ENCODE measurements at regions not wholly inside any gene's neighbourhood (a gene's known extent, or its start where the extent isn't known, plus 50 kb on each side); places are given as distances from the start of the nearest gene placed in this dataset.
A peak's percentile ranks its signal among the peaks of the same experiment; 100 is the strongest.

- TF ChIP-seq, protein P1, sequence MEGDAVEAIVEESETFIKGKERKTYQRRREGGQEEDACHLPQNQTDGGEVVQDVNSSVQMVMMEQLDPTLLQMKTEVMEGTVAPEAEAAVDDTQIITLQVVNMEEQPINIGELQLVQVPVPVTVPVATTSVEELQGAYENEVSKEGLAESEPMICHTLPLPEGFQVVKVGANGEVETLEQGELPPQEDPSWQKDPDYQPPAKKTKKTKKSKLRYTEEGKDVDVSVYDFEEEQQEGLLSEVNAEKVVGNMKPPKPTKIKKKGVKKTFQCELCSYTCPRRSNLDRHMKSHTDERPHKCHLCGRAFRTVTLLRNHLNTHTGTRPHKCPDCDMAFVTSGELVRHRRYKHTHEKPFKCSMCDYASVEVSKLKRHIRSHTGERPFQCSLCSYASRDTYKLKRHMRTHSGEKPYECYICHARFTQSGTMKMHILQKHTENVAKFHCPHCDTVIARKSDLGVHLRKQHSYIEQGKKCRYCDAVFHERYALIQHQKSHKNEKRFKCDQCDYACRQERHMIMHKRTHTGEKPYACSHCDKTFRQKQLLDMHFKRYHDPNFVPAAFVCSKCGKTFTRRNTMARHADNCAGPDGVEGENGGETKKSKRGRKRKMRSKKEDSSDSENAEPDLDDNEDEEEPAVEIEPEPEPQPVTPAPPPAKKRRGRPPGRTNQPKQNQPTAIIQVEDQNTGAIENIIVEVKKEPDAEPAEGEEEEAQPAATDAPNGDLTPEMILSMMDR (conservative IDR thresholded peaks at IDR 0.05; ENCODE audit: low read depth in 2 of 2) = peak; percentile 93
- TF ChIP-seq, protein P2, sequence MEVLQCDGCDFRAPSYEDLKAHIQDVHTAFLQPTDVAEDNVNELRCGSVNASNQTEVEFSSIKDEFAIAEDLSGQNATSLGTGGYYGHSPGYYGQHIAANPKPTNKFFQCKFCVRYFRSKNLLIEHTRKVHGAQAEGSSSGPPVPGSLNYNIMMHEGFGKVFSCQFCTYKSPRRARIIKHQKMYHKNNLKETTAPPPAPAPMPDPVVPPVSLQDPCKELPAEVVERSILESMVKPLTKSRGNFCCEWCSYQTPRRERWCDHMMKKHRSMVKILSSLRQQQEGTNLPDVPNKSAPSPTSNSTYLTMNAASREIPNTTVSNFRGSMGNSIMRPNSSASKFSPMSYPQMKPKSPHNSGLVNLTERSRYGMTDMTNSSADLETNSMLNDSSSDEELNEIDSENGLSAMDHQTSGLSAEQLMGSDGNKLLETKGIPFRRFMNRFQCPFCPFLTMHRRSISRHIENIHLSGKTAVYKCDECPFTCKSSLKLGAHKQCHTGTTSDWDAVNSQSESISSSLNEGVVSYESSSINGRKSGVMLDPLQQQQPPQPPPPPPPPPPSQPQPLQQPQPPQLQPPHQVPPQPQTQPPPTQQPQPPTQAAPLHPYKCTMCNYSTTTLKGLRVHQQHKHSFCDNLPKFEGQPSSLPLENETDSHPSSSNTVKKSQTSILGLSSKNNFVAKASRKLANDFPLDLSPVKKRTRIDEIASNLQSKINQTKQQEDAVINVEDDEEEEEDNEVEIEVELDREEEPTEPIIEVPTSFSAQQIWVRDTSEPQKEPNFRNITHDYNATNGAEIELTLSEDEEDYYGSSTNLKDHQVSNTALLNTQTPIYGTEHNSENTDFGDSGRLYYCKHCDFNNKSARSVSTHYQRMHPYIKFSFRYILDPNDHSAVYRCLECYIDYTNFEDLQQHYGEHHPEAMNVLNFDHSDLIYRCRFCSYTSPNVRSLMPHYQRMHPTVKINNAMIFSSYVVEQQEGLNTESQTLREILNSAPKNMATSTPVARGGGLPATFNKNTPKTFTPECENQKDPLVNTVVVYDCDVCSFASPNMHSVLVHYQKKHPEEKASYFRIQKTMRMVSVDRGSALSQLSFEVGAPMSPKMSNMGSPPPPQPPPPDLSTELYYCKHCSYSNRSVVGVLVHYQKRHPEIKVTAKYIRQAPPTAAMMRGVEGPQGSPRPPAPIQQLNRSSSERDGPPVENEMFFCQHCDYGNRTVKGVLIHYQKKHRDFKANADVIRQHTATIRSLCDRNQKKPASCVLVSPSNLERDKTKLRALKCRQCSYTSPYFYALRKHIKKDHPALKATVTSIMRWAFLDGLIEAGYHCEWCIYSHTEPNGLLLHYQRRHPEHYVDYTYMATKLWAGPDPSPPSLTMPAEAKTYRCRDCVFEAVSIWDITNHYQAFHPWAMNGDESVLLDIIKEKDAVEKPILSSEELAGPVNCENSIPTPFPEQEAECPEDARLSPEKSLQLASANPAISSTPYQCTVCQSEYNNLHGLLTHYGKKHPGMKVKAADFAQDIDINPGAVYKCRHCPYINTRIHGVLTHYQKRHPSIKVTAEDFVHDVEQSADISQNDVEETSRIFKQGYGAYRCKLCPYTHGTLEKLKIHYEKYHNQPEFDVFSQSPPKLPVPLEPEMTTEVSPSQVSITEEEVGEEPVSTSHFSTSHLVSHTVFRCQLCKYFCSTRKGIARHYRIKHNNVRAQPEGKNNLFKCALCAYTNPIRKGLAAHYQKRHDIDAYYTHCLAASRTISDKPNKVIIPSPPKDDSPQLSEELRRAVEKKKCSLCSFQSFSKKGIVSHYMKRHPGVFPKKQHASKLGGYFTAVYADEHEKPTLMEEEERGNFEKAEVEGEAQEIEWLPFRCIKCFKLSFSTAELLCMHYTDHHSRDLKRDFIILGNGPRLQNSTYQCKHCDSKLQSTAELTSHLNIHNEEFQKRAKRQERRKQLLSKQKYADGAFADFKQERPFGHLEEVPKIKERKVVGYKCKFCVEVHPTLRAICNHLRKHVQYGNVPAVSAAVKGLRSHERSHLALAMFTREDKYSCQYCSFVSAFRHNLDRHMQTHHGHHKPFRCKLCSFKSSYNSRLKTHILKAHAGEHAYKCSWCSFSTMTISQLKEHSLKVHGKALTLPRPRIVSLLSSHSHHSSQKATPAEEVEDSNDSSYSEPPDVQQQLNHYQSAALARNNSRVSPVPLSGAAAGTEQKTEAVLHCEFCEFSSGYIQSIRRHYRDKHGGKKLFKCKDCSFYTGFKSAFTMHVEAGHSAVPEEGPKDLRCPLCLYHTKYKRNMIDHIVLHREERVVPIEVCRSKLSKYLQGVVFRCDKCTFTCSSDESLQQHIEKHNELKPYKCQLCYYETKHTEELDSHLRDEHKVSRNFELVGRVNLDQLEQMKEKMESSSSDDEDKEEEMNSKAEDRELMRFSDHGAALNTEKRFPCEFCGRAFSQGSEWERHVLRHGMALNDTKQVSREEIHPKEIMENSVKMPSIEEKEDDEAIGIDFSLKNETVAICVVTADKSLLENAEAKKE (CRISPR knock-in tag; IDR thresholded peaks at IDR 0.05) = no peak
- H3K4me2 ChIP-seq = no peak overlapping the region
- Mint-ChIP-seq H3K4me1 (peaks cover 24% of the 10 kb centered on the region), H3K27ac (no peak overlapping the region), H3K4me3 (no peak overlapping the region), H3K36me3 (ENCODE audit: low read depth) (no peaks in the 10 kb centered on the region), H3K9me3 (peaks cover 6% of the 10 kb centered on the region; the same call in 2 of the 3 replicates), H3K27me3 (ENCODE audit: insufficient read depth, low read depth, poor library complexity) (no peaks in the 10 kb centered on the region)
- no peak overlapping the region for H2AFZ ChIP-seq
- DNase-seq (ENCODE audit: low spot score) (peak; percentile 82), ATAC-seq (peak; percentile 91)
- H3K36me3 ChIP-seq (ENCODE audit: insufficient read depth) = no peaks in the 10 kb centered on the region
- no peak overlapping the region for H3K4me3 ChIP-seq
- no peaks in the 10 kb centered on the region for H3K79me2 ChIP-seq (replicated peaks; ENCODE audit: insufficient read depth)
- no peak overlapping the region for H3K27ac ChIP-seq (ENCODE audit: low read depth)
- H4K20me1 ChIP-seq (replicated peaks; ENCODE audit: insufficient read depth) = no peaks in the 10 kb centered on the region
- H3F3A ChIP-seq (replicated peaks; ENCODE audit: low read depth) = no peaks in the 10 kb centered on the region
- H3K4me1 ChIP-seq (ENCODE audit: insufficient read depth) = peaks cover 5% of the 10 kb centered on the region
- no peaks in the 10 kb centered on the region for H3K9me2 ChIP-seq (ENCODE audit: insufficient read depth)
- H3K27me3 ChIP-seq (ENCODE audit: insufficient read depth) = no peaks in the 10 kb centered on the region
Measured at GRCh38 chr6:156662025-156662445, 115.1 kb upstream of the ARID1B start.

GRCh38 chr6:156660389-156660788 is 116.8 kb upstream of the ARID1B start:
- H3K9me2 ChIP-seq (ENCODE audit: insufficient read depth) = peaks cover 5% of the 10 kb centered on the region; the same call in 1 of the 2 replicates
- no peaks in the 10 kb centered on the region for H4K20me1 ChIP-seq (replicated peaks; ENCODE audit: insufficient read depth)
- Mint-ChIP-seq H3K27me3 (ENCODE audit: insufficient read depth, low read depth, poor library complexity) (no peaks in the 10 kb centered on the region), H3K27ac (no peak overlapping the region), H3K4me1 (peaks cover 34% of the 10 kb centered on the region), H3K36me3 (ENCODE audit: low read depth) (peaks cover 2% of the 10 kb centered on the region; the same call in 1 of the 3 replicates), H3K4me3 (no peak overlapping the region), H3K9me3 (peaks cover 6% of the 10 kb centered on the region; the same call in 2 of the 3 replicates)
- no peaks in the 10 kb centered on the region for H3F3A ChIP-seq (replicated peaks; ENCODE audit: low read depth)
- no peak overlapping the region for H3K4me3 ChIP-seq
- no peak for ATAC-seq
- H3K4me1 ChIP-seq (ENCODE audit: insufficient read depth) = peaks cover 6% of the 10 kb centered on the region
- H3K4me2 ChIP-seq = no peak overlapping the region
- H3K36me3 ChIP-seq (ENCODE audit: insufficient read depth) = no peaks in the 10 kb centered on the region
- H3K27ac ChIP-seq (ENCODE audit: low read depth) = no peak overlapping the region
- H2AFZ ChIP-seq = no peak overlapping the region
- DNase-seq (ENCODE audit: low spot score) = no peak
- no peaks in the 10 kb centered on the region for H3K27me3 ChIP-seq (ENCODE audit: insufficient read depth)
- no peaks in the 10 kb centered on the region for H3K79me2 ChIP-seq (replicated peaks; ENCODE audit: insufficient read depth)
- TF ChIP-seq STAT1 (IDR thresholded peaks at IDR 0.05; ENCODE audit: unreplicated experiment) (no peak), JUNB (IDR thresholded peaks at IDR 0.05; ENCODE audit: unreplicated experiment) (no peak), NANOG (IDR thresholded peaks at IDR 0.05; ENCODE audit: borderline replicate concordance) (no peak), EZH2 (IDR thresholded peaks at IDR 0.05; ENCODE audit: low read depth, unreplicated experiment) (no peak)
- TF ChIP-seq, protein P3, sequence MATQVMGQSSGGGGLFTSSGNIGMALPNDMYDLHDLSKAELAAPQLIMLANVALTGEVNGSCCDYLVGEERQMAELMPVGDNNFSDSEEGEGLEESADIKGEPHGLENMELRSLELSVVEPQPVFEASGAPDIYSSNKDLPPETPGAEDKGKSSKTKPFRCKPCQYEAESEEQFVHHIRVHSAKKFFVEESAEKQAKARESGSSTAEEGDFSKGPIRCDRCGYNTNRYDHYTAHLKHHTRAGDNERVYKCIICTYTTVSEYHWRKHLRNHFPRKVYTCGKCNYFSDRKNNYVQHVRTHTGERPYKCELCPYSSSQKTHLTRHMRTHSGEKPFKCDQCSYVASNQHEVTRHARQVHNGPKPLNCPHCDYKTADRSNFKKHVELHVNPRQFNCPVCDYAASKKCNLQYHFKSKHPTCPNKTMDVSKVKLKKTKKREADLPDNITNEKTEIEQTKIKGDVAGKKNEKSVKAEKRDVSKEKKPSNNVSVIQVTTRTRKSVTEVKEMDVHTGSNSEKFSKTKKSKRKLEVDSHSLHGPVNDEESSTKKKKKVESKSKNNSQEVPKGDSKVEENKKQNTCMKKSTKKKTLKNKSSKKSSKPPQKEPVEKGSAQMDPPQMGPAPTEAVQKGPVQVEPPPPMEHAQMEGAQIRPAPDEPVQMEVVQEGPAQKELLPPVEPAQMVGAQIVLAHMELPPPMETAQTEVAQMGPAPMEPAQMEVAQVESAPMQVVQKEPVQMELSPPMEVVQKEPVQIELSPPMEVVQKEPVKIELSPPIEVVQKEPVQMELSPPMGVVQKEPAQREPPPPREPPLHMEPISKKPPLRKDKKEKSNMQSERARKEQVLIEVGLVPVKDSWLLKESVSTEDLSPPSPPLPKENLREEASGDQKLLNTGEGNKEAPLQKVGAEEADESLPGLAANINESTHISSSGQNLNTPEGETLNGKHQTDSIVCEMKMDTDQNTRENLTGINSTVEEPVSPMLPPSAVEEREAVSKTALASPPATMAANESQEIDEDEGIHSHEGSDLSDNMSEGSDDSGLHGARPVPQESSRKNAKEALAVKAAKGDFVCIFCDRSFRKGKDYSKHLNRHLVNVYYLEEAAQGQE (IDR thresholded peaks at IDR 0.05; ENCODE audit: unreplicated experiment) = no peak

Measured in GM23338 (cell line).